Keratinocyte (primary cell): ENCODE measurements at regions not wholly inside any gene's neighbourhood (a gene's known extent, or its start where the extent isn't known, plus 50 kb on each side); places are given as distances from the start of the nearest gene placed in this dataset.

ENCODE experiments used
- EZH2 ChIP-seq: IDR thresholded peaks from one replicate; pipeline ENCODE4 v1.6.1; 2012; ENCODE audit warnings: inconsistent platforms, mild to moderate bottlenecking, low read length, moderate library complexity
- TF ChIP-seq, protein P1 (sequence below), 3 experiments: IDR thresholded peaks in 1 of 3; conservative IDR thresholded peaks in 1 of 3; optimal IDR thresholded peaks in 1 of 3; 2 replicates in 2 of 3; 3 replicates in 1 of 3; pipeline versions ENCODE3 to v1.5.1; 2011; ENCODE audit warnings: low read length in 3 of 3, mild to moderate bottlenecking in 3 of 3, moderate library complexity in 2 of 3, control low read depth in 1 of 3, inconsistent platforms in 1 of 3; ENCODE audit not compliant: insufficient read depth in 2 of 3; ENCODE audit errors: extremely low read depth in 1 of 3

DNA sequence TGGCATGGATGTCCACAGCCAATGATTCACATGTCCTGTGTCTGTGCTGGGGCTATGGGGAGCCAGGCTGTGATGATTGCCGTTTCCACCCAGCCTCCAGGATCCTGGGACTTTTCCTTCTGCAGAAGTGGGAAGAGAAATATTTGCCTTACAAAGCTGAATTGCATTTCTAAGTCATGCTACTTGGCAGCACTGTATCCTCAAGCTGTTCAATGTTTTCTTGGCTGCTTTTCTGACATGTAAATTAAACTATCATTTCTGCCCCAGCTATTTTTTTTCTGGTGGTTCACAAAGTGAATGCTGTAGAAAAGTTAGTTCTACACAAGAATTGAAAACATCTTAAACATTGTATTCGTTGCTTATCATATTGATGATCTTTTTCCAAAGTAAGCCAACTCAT, 51.9 kb upstream of the TCERG1L start:
- TF ChIP-seq, protein P1, sequence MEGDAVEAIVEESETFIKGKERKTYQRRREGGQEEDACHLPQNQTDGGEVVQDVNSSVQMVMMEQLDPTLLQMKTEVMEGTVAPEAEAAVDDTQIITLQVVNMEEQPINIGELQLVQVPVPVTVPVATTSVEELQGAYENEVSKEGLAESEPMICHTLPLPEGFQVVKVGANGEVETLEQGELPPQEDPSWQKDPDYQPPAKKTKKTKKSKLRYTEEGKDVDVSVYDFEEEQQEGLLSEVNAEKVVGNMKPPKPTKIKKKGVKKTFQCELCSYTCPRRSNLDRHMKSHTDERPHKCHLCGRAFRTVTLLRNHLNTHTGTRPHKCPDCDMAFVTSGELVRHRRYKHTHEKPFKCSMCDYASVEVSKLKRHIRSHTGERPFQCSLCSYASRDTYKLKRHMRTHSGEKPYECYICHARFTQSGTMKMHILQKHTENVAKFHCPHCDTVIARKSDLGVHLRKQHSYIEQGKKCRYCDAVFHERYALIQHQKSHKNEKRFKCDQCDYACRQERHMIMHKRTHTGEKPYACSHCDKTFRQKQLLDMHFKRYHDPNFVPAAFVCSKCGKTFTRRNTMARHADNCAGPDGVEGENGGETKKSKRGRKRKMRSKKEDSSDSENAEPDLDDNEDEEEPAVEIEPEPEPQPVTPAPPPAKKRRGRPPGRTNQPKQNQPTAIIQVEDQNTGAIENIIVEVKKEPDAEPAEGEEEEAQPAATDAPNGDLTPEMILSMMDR (optimal IDR thresholded peaks at IDR 0.05 in 1 of 3, IDR thresholded peaks at IDR 0.05 in 1 of 3, conservative IDR thresholded peaks at IDR 0.05 in 1 of 3; ENCODE audit: extremely low read depth in 1 of 3, insufficient read depth in 2 of 3, low read length in 3 of 3): no peak
- no peak for TF ChIP-seq EZH2
